ENCODE measurements at regions not wholly inside any gene's neighbourhood (a gene's known extent, or its start where the extent isn't known, plus 50 kb on each side); places are given as distances from the start of the nearest gene placed in this dataset.
"Not testable (repeated sequence)": the region's sequence is repeated elsewhere in the genome, so short reads cannot be mapped to it uniquely, and the experiment has no call there.

- no peak for DNase-seq
These were observed 61.1 kb upstream of the SEM1 start for GRCh38 chr7:96770758-96771157.

- DNase-seq: no peak
These were observed 62.6 kb upstream of the SEM1 start for GRCh38 chr7:96772139-96772694.

- no peak for DNase-seq
These were observed 63.8 kb upstream of the SEM1 start for GRCh38 chr7:96773483-96773882.

- DNase-seq: no peak
These were observed 64.7 kb upstream of the SEM1 start for GRCh38 chr7:96774358-96774757.

- DNase-seq: no peak
These were observed 65.4 kb upstream of the SEM1 start for GRCh38 chr7:96775046-96775445.

- no peak for DNase-seq
These were observed 68.6 kb upstream of the SEM1 start for GRCh38 chr7:96778263-96778662.

GRCh38 chr7:96781919-96782318 lies 72.3 kb upstream of the SEM1 start:
- no peak for DNase-seq

GRCh38 chr7:96782686-96783298 lies 73.1 kb upstream of the SEM1 start:
- not testable (repeated sequence) for DNase-seq

- no peak for DNase-seq
These were observed 75.0 kb upstream of the SEM1 start for GRCh38 chr7:96784597-96784996.

GRCh38 chr7:96786261-96786997 lies 76.8 kb upstream of the SEM1 start:
- DNase-seq: peak; percentile 56

- DNase-seq: no peak
These were observed 77.4 kb upstream of the SEM1 start for GRCh38 chr7:96786998-96787395.

- DNase-seq: no peak
These were observed 80.3 kb upstream of the SEM1 start for GRCh38 chr7:96789914-96790313.

- DNase-seq: no peak
These were observed 82.5 kb upstream of the SEM1 start for GRCh38 chr7:96792115-96792514.

GRCh38 chr7:96794063-96794462 lies 84.4 kb upstream of the SEM1 start:
- no peak for DNase-seq

GRCh38 chr7:96800122-96800521 lies 90.5 kb upstream of the SEM1 start:
- no peak for DNase-seq

GRCh38 chr7:96800824-96801223 lies 91.2 kb upstream of the SEM1 start:
- DNase-seq: no peak

- DNase-seq: no peak
These were observed 109.6 kb upstream of the SEM1 start for GRCh38 chr7:96819111-96819700.

- DNase-seq: not testable (repeated sequence)
These were observed 111.5 kb upstream of the SEM1 start for GRCh38 chr7:96821131-96821530.

- no peak for DNase-seq
These were observed 113.2 kb upstream of the SEM1 start for GRCh38 chr7:96822824-96823223.

GRCh38 chr7:96823274-96823673 lies 113.6 kb upstream of the SEM1 start:
- DNase-seq: no peak

GRCh38 chr7:96824686-96825085 lies 115.0 kb upstream of the SEM1 start:
- DNase-seq: no peak

- no peak for DNase-seq
These were observed 115.6 kb upstream of the SEM1 start for GRCh38 chr7:96825285-96825684.

GRCh38 chr7:96826089-96826488 lies 116.4 kb upstream of the SEM1 start:
- DNase-seq: no peak

- DNase-seq: no peak
These were observed 118.1 kb upstream of the SEM1 start for GRCh38 chr7:96827701-96828100.
